Prostate gland (tissue), 2 donors: ENCODE measurements at regions not wholly inside any gene's neighbourhood (a gene's known extent, or its start where the extent isn't known, plus 50 kb on each side); places are given as distances from the start of the nearest gene placed in this dataset.

Experiments used
- DNase-seq: peaks from one replicate; pipeline ENCODE4 v3.0.0-alpha.2; 2019; ENCODE audit warnings: low spot score
- H3K27ac ChIP-seq, 2 donors: fragments of 200-600 bp; sonication (generic); 2 replicates each; pipeline ENCODE4 v1.5.1; 2017 to 2019
- H3K27me3 ChIP-seq: fragments of 200-600 bp; sonication (generic); replicated peaks from 2 replicates; pipeline ENCODE4 v1.5.1; 2019; ENCODE audit not compliant: insufficient read depth
- H3K36me3 ChIP-seq, 2 donors: fragments of 200-600 bp; sonication (generic); 1 replicate in 1 of 2; 2 replicates in 1 of 2; pipeline versions ENCODE4 v1.5.1 to v1.8.1; 2017 to 2019
- H3K4me1 ChIP-seq: fragments of 200-600 bp; sonication (generic); replicated peaks from 2 replicates; pipeline ENCODE4 v1.5.1; 2019
- H3K4me3 ChIP-seq, 2 donors: fragments of 200-600 bp; sonication (generic); 2 replicates each; pipeline ENCODE4 v1.5.1; 2017 to 2019
- H3K9me3 ChIP-seq: fragments of 200-600 bp; sonication (generic); 2 replicates; pipeline ENCODE4 v1.5.1; 2017
- CTCF ChIP-seq, 4 experiments: fragments of 200-600 bp in 2 of 4; fragments of 450-650 bp in 2 of 4; sonication (generic) in 2 of 4; IDR thresholded peaks; 1 replicate in 3 of 4; 2 replicates in 1 of 4; pipeline ENCODE4 v1.5.1; 2016 to 2019; ENCODE audit warnings: antibody characterized with exemption in 4 of 4, mild to moderate bottlenecking in 2 of 4, moderate library complexity in 2 of 4
- POLR2A ChIP-seq: fragments of 450-650 bp; IDR thresholded peaks from one replicate; pipeline ENCODE4 v1.6.1; 2016; ENCODE audit warnings: antibody characterized with exemption, mild to moderate bottlenecking
- POLR2AphosphoS5 ChIP-seq: sonication (generic); formaldehyde crosslinking; IDR thresholded peaks from one replicate; pipeline ENCODE4 v1.6.1; 2017; ENCODE audit warnings: antibody characterized with exemption
- WGBS: methylation state at CpG from one replicate; pipeline ENCODE4 v1.1.5; 2018; 5-methylcytosine and 5-hydroxymethylcytosine counted together
- intact Hi-C: fragments of 100-400 bp; cut with DNase I; formaldehyde crosslinking; loops from one replicate; pipeline ENCODE4 v1.14.2; 2022

- intact Hi-C loops = no loop called here
- H3K9me3 ChIP-seq = no peaks in the 10 kb centered on the region
- H3K27me3 ChIP-seq = no peaks in the 10 kb centered on the region
- H3K27ac ChIP-seq = no peak overlapping the region
- no peak overlapping the region for H3K4me3 ChIP-seq
- 59% methylated on average over 4 of the region's 4 CpGs for WGBS
- H3K4me1 ChIP-seq = no peaks in the 10 kb centered on the region
- TF ChIP-seq POLR2A (no peak), CTCF (IDR thresholded peaks at IDR 0.05) (no peak), POLR2AphosphoS5 (no peak)
- no peak for DNase-seq
- H3K36me3 ChIP-seq = no peaks in the 10 kb centered on the region
Measured at GRCh38 chr11:105371311-105371710, 231.7 kb upstream of the CARD18 start.

GRCh38 chr11:105368711-105369110 is 229.1 kb upstream of the CARD18 start:
- H3K36me3 ChIP-seq = no peaks in the 10 kb centered on the region
- H3K4me3 ChIP-seq = no peak overlapping the region
- H3K4me1 ChIP-seq = no peaks in the 10 kb centered on the region
- no peak for TF ChIP-seq CTCF (IDR thresholded peaks at IDR 0.05)
- no peak for TF ChIP-seq POLR2AphosphoS5
- no peak for TF ChIP-seq POLR2A
- DNase-seq = no peak
- H3K9me3 ChIP-seq = no peaks in the 10 kb centered on the region
- intact Hi-C loops = no loop called here
- H3K27ac ChIP-seq = no peak overlapping the region
- WGBS = 20% methylated on average over 6 of the region's 6 CpGs
- no peaks in the 10 kb centered on the region for H3K27me3 ChIP-seq

DNA sequence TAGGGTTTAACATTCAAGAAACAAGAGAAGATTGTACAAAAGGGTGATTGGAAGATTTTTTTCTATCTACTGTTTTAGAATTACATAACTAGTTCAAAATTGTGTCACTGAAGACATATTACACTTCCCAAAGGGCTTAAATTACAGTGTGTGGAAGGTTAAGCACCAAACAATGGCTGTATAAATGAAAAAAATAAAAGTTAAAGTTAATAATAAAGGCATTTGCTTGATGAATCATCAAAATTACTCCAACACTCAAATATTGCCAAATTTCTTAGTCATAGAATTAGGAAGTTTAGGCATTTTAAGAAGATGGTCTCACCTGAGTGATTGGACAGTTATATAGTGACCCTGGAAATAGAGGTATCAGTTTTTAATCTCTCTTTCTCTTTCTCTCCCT is 227.6 kb upstream of the CARD18 start:
- TF ChIP-seq CTCF (IDR thresholded peaks at IDR 0.05) (no peak), POLR2A (no peak), POLR2AphosphoS5 (no peak)
- intact Hi-C loops = no loop called here
- Histone ChIP-seq H3K4me3 (no peak overlapping the region), H3K36me3 (no peaks in the 10 kb centered on the region), H3K27ac (no peak overlapping the region), H3K4me1 (no peaks in the 10 kb centered on the region), H3K27me3 (no peaks in the 10 kb centered on the region), H3K9me3 (no peaks in the 10 kb centered on the region)
- no peak for DNase-seq

DNA sequence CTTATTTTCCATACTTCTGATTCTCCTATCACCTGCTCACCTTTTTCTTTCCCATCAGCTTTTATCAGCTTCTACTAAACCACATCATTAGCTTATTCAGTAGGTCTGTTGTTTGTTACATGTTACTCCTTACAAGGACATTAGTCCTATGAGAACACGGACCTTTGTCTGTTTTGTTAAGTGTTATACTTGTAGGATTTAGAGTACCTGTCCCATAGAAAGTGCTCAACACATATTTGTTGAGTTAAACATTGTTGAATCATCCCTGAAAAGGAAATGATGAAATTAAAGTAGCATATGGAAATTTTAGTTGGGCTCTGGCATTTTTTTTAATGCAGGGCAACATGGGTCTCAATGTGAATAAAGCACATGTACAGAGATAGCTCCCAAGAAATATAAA is 222.1 kb upstream of the CARD18 start:
- TF ChIP-seq CTCF (IDR thresholded peaks at IDR 0.05) (no peak), POLR2A (no peak), POLR2AphosphoS5 (no peak)
- no peaks in the 10 kb centered on the region for H3K27me3 ChIP-seq
- no peak overlapping the region for H3K4me3 ChIP-seq
- H3K4me1 ChIP-seq = no peaks in the 10 kb centered on the region
- intact Hi-C loops = no loop called here
- H3K9me3 ChIP-seq = no peaks in the 10 kb centered on the region
- no peak for DNase-seq
- H3K36me3 ChIP-seq = no peaks in the 10 kb centered on the region
- 89% methylated on average over 1 of the region's 1 CpG for WGBS
- no peak overlapping the region for H3K27ac ChIP-seq

- intact Hi-C loops = no loop called here
- DNase-seq = no peak
- no peaks in the 10 kb centered on the region for H3K4me1 ChIP-seq
- H3K36me3 ChIP-seq = no peaks in the 10 kb centered on the region
- no peaks in the 10 kb centered on the region for H3K9me3 ChIP-seq
- TF ChIP-seq POLR2AphosphoS5 (no peak), POLR2A (no peak), CTCF (IDR thresholded peaks at IDR 0.05) (no peak)
- no peaks in the 10 kb centered on the region for H3K27me3 ChIP-seq
- 52% methylated on average over 1 of the region's 1 CpG for WGBS
- H3K4me3 ChIP-seq = no peak overlapping the region
- no peak overlapping the region for H3K27ac ChIP-seq
Measured at GRCh38 chr11:105357764-105358163, 218.2 kb upstream of the CARD18 start.
